ENCODE measurements at regions not wholly inside any gene's neighbourhood (a gene's known extent, or its start where the extent isn't known, plus 50 kb on each side); places are given as distances from the start of the nearest gene placed in this dataset.

GRCh38 chr3:94529816-94530215, 467.0 kb downstream of the NSUN3 start:
- no peaks in the 10 kb centered on the region for H3K36me3 ChIP-seq (ENCODE audit: insufficient read depth, low read length)
- H3K9me3 ChIP-seq (ENCODE audit: insufficient read depth, low read length, severe bottlenecking), result no peaks in the 10 kb centered on the region
- no peak overlapping the region for H3K9ac ChIP-seq (ENCODE audit: low read depth, low read length)
- ATAC-seq (ENCODE audit: insufficient read depth, low read depth) (no peak), DNase-seq (no peak)
- no peaks in the 10 kb centered on the region for H3K4me1 ChIP-seq (ENCODE audit: insufficient read depth, low read length)
- H3K4me3 ChIP-seq (ENCODE audit: low read depth in 1 of 2, low read length in 2 of 2), result no peak overlapping the region
- H3K27me3 ChIP-seq (ENCODE audit: insufficient read depth, low read length, poor library complexity), result no peaks in the 10 kb centered on the region
- H2AFZ ChIP-seq (ENCODE audit: low read depth, low read length), result no peak overlapping the region
- no peak for TF ChIP-seq EZH2 (IDR thresholded peaks at IDR 0.05; ENCODE audit: borderline replicate concordance, low read depth, low read length, severe bottlenecking)
- TF ChIP-seq, protein P1, sequence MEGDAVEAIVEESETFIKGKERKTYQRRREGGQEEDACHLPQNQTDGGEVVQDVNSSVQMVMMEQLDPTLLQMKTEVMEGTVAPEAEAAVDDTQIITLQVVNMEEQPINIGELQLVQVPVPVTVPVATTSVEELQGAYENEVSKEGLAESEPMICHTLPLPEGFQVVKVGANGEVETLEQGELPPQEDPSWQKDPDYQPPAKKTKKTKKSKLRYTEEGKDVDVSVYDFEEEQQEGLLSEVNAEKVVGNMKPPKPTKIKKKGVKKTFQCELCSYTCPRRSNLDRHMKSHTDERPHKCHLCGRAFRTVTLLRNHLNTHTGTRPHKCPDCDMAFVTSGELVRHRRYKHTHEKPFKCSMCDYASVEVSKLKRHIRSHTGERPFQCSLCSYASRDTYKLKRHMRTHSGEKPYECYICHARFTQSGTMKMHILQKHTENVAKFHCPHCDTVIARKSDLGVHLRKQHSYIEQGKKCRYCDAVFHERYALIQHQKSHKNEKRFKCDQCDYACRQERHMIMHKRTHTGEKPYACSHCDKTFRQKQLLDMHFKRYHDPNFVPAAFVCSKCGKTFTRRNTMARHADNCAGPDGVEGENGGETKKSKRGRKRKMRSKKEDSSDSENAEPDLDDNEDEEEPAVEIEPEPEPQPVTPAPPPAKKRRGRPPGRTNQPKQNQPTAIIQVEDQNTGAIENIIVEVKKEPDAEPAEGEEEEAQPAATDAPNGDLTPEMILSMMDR (IDR thresholded peaks at IDR 0.05; ENCODE audit: borderline replicate concordance, extremely low read depth, low read length, poor library complexity, severe bottlenecking), result no peak
- H3K79me2 ChIP-seq (ENCODE audit: insufficient read depth, low read length), result no peaks in the 10 kb centered on the region
- no peaks in the 10 kb centered on the region for H4K20me1 ChIP-seq (ENCODE audit: insufficient read depth, low read length)
- H3K4me2 ChIP-seq (ENCODE audit: insufficient read depth, low read length), result no peak overlapping the region
- no peak overlapping the region for H3K27ac ChIP-seq (ENCODE audit: low read length)

- H2AFZ ChIP-seq (ENCODE audit: low read depth, low read length), result no peak overlapping the region
- no peak overlapping the region for H3K4me2 ChIP-seq (ENCODE audit: insufficient read depth, low read length)
- H3K36me3 ChIP-seq (ENCODE audit: insufficient read depth, low read length), result no peaks in the 10 kb centered on the region
- ATAC-seq (ENCODE audit: insufficient read depth, low read depth) (no peak), DNase-seq (no peak)
- H3K27ac ChIP-seq (ENCODE audit: low read length), result no peak overlapping the region
- no peak overlapping the region for H3K4me3 ChIP-seq (ENCODE audit: low read depth in 1 of 2, low read length in 2 of 2)
- no peaks in the 10 kb centered on the region for H3K79me2 ChIP-seq (ENCODE audit: insufficient read depth, low read length)
- no peaks in the 10 kb centered on the region for H4K20me1 ChIP-seq (ENCODE audit: insufficient read depth, low read length)
- H3K27me3 ChIP-seq (ENCODE audit: insufficient read depth, low read length, poor library complexity), result no peaks in the 10 kb centered on the region
- H3K4me1 ChIP-seq (ENCODE audit: insufficient read depth, low read length), result no peaks in the 10 kb centered on the region
- no peaks in the 10 kb centered on the region for H3K9me3 ChIP-seq (ENCODE audit: insufficient read depth, low read length, severe bottlenecking)
- no peak overlapping the region for H3K9ac ChIP-seq (ENCODE audit: low read depth, low read length)
- TF ChIP-seq, protein P1 (IDR thresholded peaks at IDR 0.05; ENCODE audit: borderline replicate concordance, extremely low read depth, low read length, poor library complexity, severe bottlenecking), result no peak
These were observed 470.1 kb downstream of the NSUN3 start for GRCh38 chr3:94532951-94533350.

DNA sequence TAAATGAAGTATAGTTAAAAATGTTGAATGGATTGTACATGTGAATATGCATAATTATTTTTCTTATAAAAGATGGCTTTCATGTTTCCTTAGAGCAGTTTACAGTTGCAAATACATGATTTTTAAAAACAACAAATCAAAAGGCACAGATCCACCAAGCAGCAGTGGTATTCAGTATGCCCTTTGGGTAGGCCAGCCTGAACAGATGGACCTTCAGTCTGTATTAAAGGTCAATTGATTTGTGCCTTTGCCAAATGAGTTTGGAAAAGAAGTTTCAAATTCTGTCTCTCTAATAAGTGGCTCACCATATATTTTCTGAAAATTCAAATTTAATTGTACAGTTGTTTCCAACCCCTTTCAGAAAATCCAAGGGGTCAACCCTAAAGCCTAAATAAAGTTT, 477.1 kb downstream of the NSUN3 start:
- H3K4me2 ChIP-seq (ENCODE audit: insufficient read depth, low read length), result no peak overlapping the region
- H3K79me2 ChIP-seq (ENCODE audit: insufficient read depth, low read length), result no peaks in the 10 kb centered on the region
- no peak for DNase-seq
- no peak overlapping the region for H2AFZ ChIP-seq (ENCODE audit: low read depth, low read length)
- H3K9ac ChIP-seq (ENCODE audit: low read depth, low read length), result no peak overlapping the region
- no peaks in the 10 kb centered on the region for H4K20me1 ChIP-seq (ENCODE audit: insufficient read depth, low read length)
- no peak for TF ChIP-seq EZH2 (IDR thresholded peaks at IDR 0.05; ENCODE audit: borderline replicate concordance, low read depth, low read length, severe bottlenecking)
- no peak overlapping the region for H3K27ac ChIP-seq (ENCODE audit: low read length)
- no peaks in the 10 kb centered on the region for H3K9me3 ChIP-seq (ENCODE audit: insufficient read depth, low read length, severe bottlenecking)
- H3K36me3 ChIP-seq (ENCODE audit: insufficient read depth, low read length), result no peaks in the 10 kb centered on the region
- H3K4me3 ChIP-seq (ENCODE audit: low read depth in 1 of 2, low read length in 2 of 2), result no peak overlapping the region
- ATAC-seq (ENCODE audit: insufficient read depth, low read depth), result no peak
- H3K27me3 ChIP-seq (ENCODE audit: insufficient read depth, low read length, poor library complexity), result no peaks in the 10 kb centered on the region
- H3K4me1 ChIP-seq (ENCODE audit: insufficient read depth, low read length), result no peaks in the 10 kb centered on the region

GRCh38 chr3:94543161-94543560, 480.3 kb downstream of the NSUN3 start:
- Histone ChIP-seq H2AFZ (ENCODE audit: low read depth, low read length) (no peak overlapping the region), H3K79me2 (ENCODE audit: insufficient read depth, low read length) (no peaks in the 10 kb centered on the region), H3K4me2 (ENCODE audit: insufficient read depth, low read length) (no peak overlapping the region), H3K36me3 (ENCODE audit: insufficient read depth, low read length) (no peaks in the 10 kb centered on the region), H3K9ac (ENCODE audit: low read depth, low read length) (no peak overlapping the region), H3K4me1 (ENCODE audit: insufficient read depth, low read length) (no peaks in the 10 kb centered on the region), H3K9me3 (ENCODE audit: insufficient read depth, low read length, severe bottlenecking) (no peaks in the 10 kb centered on the region), H4K20me1 (ENCODE audit: insufficient read depth, low read length) (no peaks in the 10 kb centered on the region), H3K27me3 (ENCODE audit: insufficient read depth, low read length, poor library complexity) (no peaks in the 10 kb centered on the region), H3K4me3 (ENCODE audit: low read depth in 1 of 2, low read length in 2 of 2) (no peak overlapping the region), H3K27ac (ENCODE audit: low read length) (no peak overlapping the region)
- no peak for DNase-seq
- ATAC-seq (ENCODE audit: insufficient read depth, low read depth), result no peak
- TF ChIP-seq, protein P1 (IDR thresholded peaks at IDR 0.05; ENCODE audit: borderline replicate concordance, extremely low read depth, low read length, poor library complexity, severe bottlenecking), result no peak
- no peak for TF ChIP-seq EZH2 (IDR thresholded peaks at IDR 0.05; ENCODE audit: borderline replicate concordance, low read depth, low read length, severe bottlenecking)

Measured in DND-41 (cell line).